ENCODE measurements at regions not wholly inside any gene's neighbourhood (a gene's known extent, or its start where the extent isn't known, plus 50 kb on each side); places are given as distances from the start of the nearest gene placed in this dataset.

DNA sequence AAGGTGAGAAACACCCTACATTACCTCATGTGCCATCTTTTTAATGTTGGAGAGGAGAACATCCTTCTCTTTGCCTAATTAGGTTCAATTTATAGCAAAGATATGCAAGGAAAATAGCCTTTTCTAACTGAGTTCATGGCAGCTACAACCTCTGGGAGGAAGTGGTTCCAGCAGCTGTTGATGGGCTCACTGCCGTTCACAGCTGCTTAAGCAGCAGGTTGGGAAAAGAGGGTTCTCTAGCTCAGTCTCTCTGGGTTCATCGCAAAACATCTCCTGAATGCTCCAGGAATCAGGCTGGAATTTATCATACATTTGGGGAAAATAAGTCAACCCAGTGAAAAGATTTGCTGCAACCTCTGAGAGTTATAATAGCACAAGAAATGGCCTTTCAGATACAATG, 115.1 kb downstream of the UNC5CL start:
- WGBS, 2 donors = 75 to 80% methylated on average over 2 of the region's 2 CpGs
- DNase-seq (no peak), ATAC-seq (ENCODE audit: low FRiP score in 2 of 2) (no peak)
- Histone ChIP-seq H3K36me3 (no peaks in the 10 kb centered on the region), H3K27me3 (no peaks in the 10 kb centered on the region), H3K9me3 (no peaks in the 10 kb centered on the region), H3K27ac (no peak overlapping the region), H3K4me1 (no peaks in the 10 kb centered on the region), H3K4me3 (no peak overlapping the region)
- TF ChIP-seq POLR2AphosphoS5 (IDR thresholded peaks at IDR 0.05) (no peak), EP300 (IDR thresholded peaks at IDR 0.05) (no peak), CTCF (IDR thresholded peaks at IDR 0.05) (no peak), POLR2A (IDR thresholded peaks at IDR 0.05) (no peak)

- H3K27ac ChIP-seq = no peak overlapping the region
- no peaks in the 10 kb centered on the region for H3K36me3 ChIP-seq
- ATAC-seq (ENCODE audit: low FRiP score in 2 of 2) (no peak), DNase-seq (no peak)
- WGBS, 2 donors = 84 to 96% methylated on average over 2 to 4 of the region's 4 CpGs
- no peaks in the 10 kb centered on the region for H3K27me3 ChIP-seq
- no peak overlapping the region for H3K4me3 ChIP-seq
- TF ChIP-seq CTCF (IDR thresholded peaks at IDR 0.05) = no peak
- TF ChIP-seq EP300 (IDR thresholded peaks at IDR 0.05) = no peak
- no peak for TF ChIP-seq POLR2A (IDR thresholded peaks at IDR 0.05)
- no peak for TF ChIP-seq POLR2AphosphoS5 (IDR thresholded peaks at IDR 0.05)
- H3K4me1 ChIP-seq = no peaks in the 10 kb centered on the region
- H3K9me3 ChIP-seq = no peaks in the 10 kb centered on the region
These were observed 115.7 kb downstream of the UNC5CL start for GRCh38 chr6:40923326-40923725.

DNA sequence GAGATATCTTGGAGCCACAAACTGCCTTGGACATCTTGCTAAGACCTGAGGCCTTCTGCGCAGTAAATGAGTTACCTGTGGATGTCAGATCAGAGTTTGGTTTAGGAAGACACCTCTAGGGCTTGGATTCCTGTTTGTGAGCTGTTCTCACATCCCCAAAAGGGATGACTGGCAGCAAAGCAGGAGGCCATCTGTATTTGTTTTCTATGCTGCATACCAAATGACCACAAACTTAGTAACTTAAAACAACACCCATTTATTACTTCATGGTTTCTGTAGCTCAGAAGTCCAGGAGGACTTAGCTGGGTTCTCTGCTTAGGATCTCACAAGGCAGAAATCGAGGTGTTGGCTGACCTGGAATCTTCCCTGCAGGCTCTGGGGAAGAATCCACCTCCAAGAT, 116.7 kb downstream of the UNC5CL start:
- H3K27ac ChIP-seq = no peak overlapping the region
- H3K9me3 ChIP-seq = no peaks in the 10 kb centered on the region
- 80 to 83% methylated on average over 2 of the region's 2 CpGs for WGBS, 2 donors
- no peaks in the 10 kb centered on the region for H3K27me3 ChIP-seq
- ATAC-seq (ENCODE audit: low FRiP score in 2 of 2) (no peak), DNase-seq (no peak)
- TF ChIP-seq EP300 (IDR thresholded peaks at IDR 0.05) (no peak), CTCF (IDR thresholded peaks at IDR 0.05) (no peak), POLR2A (IDR thresholded peaks at IDR 0.05) (no peak), POLR2AphosphoS5 (IDR thresholded peaks at IDR 0.05) (no peak)
- no peaks in the 10 kb centered on the region for H3K4me1 ChIP-seq
- H3K4me3 ChIP-seq = no peak overlapping the region
- no peaks in the 10 kb centered on the region for H3K36me3 ChIP-seq

GRCh38 chr6:40918040-40918651, 120.9 kb downstream of the UNC5CL start:
- ATAC-seq (ENCODE audit: low FRiP score in 2 of 2) = no peak

More at GRCh38 chr6:40918040-40918651, 120.9 kb downstream of the UNC5CL start:
- WGBS, 2 donors = 74 to 83% methylated on average over 5 of the region's 5 CpGs
- H3K4me3 ChIP-seq = no peak overlapping the region
- no peaks in the 10 kb centered on the region for H3K36me3 ChIP-seq
- H3K9me3 ChIP-seq = no peaks in the 10 kb centered on the region
- no peak for DNase-seq
- TF ChIP-seq CTCF (IDR thresholded peaks at IDR 0.05) = no peak
- TF ChIP-seq POLR2A (IDR thresholded peaks at IDR 0.05) = no peak
- TF ChIP-seq EP300 (IDR thresholded peaks at IDR 0.05) = no peak
- no peak for TF ChIP-seq POLR2AphosphoS5 (IDR thresholded peaks at IDR 0.05)
- no peaks in the 10 kb centered on the region for H3K27me3 ChIP-seq
- H3K27ac ChIP-seq = no peak overlapping the region
- no peaks in the 10 kb centered on the region for H3K4me1 ChIP-seq
